Superior temporal gyrus (tissue), 1 donor: ENCODE measurements at regions not wholly inside any gene's neighbourhood (a gene's known extent, or its start where the extent isn't known, plus 50 kb on each side); places are given as distances from the start of the nearest gene placed in this dataset.

Experiments used
- DNase-seq: peaks from one replicate; pipeline ENCODE4 v3.0.0-alpha.2; 2016; ENCODE audit errors: extremely low spot score

- no peak for DNase-seq
Observed at GRCh38 chr16:65909310-65910050, 457.0 kb upstream of the CDH5 start.

DNA sequence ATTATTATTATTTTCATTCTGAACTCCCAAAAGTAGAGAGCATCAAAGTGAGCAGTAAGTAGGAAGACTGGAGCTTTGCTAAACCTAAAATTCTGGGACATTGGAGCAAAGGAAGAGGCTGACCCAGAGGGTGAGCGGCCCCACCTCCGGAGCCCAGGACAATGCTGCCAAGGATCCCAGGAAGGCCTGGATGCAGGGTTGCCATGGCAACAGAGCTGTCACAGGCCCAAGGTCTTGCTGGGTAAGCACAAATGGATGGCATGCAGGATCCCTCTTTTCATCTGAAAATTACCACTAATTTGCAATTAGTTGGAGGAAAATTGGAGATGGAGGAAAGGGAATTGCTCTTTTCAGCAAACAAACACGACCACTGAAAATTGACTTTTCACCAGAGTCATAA lies 457.9 kb upstream of the CDH5 start:
- no peak for DNase-seq

DNA sequence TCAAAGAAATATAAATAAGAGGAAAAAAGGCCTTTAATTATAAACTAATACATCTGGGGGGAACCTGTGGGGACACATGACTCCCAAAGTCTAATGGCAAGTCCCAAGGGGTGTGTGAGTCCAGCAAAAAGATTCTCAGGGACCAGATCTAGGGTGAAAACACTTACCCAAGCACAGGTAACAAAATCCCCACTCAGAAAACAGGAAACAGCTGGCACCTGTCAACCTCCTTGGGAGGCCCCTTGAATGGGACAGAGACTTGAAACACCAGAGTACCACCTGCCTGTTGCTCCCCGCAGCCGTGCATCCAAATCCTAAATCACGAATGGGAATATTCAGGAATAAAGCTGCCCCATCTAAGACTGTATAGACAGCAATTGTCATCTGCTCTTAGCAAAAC lies 461.2 kb upstream of the CDH5 start:
- DNase-seq: no peak

- DNase-seq: no peak
Observed at GRCh38 chr16:65896448-65897153, 469.9 kb upstream of the CDH5 start.

DNA sequence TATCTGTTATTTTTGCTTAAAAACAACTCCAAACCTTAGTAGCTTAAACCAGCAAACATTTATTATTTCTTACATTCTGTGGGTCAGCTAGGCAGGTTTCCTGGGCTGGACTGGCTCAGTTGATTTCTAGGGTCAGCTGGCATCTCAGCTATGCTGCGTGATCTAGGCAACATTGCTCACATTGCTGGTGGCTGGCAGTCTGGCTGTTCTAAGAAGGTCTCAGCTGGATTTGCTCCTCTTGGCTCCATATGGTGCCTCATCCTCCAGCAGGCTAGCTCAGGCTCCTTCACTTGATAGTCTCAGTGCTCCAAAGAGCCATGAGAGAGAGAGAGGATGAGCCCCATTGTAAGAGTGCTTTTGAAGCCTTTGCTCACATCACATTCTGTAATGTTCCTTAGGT lies 470.6 kb upstream of the CDH5 start:
- DNase-seq: no peak

DNA sequence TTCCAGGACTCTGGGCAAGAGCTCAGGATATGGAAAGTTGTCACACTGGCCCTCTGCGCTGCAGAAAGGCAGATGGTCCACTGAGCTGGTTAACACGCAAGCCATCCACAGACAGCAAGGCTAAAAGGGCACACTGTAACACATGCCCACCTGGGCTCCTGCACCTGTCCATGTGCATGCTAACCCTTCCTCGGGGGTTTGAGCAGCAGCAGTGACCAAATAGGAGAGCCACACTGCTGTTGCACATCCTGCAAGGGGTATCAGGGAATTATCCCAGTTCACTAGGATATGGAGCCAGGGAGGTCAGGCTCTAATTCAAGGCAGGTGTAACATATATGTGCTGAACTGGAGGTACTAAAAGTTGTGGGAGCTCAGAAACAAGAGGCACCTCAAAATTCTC lies 471.0 kb upstream of the CDH5 start:
- DNase-seq: no peak

DNA sequence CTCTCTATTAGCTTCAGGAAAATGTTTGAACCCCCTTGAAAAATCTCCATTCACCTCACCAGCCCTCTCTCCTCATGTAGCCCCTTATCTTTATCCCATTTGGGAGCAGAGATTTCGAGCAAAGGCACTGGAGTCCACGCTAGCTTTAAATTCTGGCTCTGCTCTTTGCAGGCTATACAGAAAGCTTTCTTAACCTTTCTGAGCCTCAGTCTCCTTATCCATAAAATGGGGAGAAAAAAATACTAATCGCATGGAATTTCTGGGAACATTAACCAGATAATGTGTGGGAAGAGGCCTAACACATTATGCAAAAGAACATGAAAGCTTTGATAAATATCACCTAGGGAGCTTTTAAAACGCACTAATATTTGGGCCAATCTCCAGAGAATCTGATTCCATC lies 476.3 kb upstream of the CDH5 start:
- no peak for DNase-seq

DNA sequence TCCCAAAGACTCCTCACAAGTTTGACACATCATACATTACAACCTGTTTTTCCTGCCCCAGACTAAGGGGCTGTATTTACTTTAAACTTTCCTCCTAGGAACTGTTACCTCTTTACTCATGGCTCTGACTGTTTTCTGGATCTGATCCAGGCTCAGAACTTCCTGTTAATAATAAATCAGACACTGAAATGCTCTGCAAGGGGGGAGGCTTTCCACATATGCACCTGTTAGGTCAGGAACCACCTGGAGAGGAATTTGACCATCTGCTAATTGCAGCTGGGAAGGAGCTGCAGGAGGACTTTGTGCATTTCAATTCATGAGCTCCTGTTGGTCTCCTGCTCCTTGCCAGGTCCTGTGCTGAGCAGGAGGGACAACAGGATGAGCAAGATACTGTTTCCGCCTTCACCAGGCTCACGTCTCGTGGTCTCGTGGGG lies 476.9 kb upstream of the CDH5 start:
- no peak for DNase-seq

DNA sequence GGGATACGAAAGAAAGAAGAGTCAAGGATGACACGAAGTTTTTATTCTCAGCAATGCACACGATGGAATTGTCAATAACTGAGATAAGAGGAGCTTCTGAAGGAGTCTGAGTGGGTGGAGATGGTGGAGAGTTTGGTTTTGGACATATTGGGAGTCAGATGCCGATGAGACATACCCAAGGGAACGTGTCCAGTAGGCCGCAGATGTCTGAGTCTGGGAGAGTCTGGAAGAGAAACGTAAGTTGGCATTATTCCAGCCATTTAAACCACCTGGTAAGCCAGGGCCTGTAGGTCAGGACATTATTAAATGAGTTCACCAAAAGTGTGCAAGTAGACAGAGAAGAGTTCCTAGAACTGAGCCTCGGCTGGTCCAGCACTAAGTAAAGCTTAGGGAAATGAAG lies 478.3 kb upstream of the CDH5 start:
- DNase-seq: no peak

DNA sequence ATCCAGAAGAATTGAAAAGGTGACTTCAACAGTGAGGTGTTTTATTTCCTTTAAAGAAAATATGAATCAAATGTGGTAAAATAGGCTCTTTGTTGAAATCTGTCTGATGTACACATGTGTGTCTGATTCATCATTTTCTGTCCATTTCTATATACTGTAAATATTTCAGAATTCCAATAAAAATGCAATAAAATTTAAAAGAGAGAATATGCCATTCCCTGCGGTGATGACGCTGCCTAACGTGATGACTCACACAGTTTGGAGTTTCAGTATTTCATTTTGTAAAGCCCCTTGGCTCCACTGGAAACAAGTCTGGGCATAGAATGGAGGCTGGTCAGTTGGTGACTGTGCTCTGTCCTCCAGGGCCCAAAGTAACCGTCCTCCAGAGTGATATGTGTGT lies 482.5 kb upstream of the CDH5 start:
- DNase-seq: no peak

GRCh38 chr16:65878347-65878746 lies 488.1 kb upstream of the CDH5 start:
- DNase-seq: no peak

DNA sequence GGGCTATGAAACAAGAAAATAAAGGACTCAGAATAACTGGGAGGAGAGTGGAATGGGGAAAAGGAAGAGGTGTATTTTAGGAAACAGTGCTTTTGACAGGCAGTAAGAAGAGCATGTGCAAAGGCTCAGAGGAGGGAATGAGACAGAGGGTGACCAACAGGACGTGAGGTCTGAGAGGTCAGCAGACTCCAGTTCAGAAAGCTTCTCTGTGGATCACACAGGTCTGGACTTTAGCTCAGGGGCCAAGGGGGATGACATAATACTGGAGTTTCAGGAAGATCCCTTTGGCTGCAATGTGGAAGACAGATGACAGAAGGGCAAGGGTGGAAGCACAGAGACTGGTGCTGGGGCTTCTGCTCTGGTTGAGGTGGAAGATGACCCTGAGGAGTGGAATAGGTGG lies 489.9 kb upstream of the CDH5 start:
- DNase-seq: no peak

- DNase-seq: no peak
Observed at GRCh38 chr16:65876056-65876408, 490.5 kb upstream of the CDH5 start.

- DNase-seq: no peak
Observed at GRCh38 chr16:65875381-65876055, 491.0 kb upstream of the CDH5 start.

GRCh38 chr16:65869261-65869660 lies 497.2 kb upstream of the CDH5 start:
- DNase-seq: no peak

DNA sequence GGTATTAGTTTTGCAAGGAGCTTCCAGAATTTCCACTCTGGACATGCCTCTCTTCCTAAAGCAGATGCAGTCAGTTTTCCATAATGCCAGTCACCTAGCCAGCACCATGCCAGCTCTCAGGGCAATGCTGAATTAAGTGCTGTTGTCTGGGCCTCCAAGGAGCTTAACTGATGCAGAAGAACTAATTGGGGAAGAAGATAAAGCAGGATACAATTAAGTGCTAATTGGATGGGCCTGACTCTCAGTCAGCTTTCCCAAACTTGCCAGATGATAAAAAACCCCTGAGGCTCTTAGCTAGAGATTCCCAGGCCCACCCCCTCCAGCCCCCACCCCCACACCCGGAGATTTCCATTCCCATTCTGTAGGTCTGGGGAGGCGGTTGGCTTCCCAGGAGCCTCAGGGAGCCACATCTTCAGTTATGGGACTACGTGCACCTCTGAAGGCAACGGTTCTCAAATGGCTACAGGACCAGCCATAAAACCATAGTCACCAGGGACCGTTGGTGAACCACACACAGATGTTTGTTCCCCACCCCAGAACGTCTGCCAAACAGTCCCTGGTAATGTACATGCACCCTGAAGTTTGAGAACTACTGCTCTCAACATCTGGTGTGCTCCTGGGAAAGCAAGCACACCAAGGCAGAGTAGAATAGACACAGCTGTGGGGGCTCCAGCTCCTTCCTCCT lies 499.1 kb upstream of the CDH5 start:
- DNase-seq: no peak

GRCh38 chr16:65863236-65863635 lies 503.3 kb upstream of the CDH5 start:
- no peak for DNase-seq

DNA sequence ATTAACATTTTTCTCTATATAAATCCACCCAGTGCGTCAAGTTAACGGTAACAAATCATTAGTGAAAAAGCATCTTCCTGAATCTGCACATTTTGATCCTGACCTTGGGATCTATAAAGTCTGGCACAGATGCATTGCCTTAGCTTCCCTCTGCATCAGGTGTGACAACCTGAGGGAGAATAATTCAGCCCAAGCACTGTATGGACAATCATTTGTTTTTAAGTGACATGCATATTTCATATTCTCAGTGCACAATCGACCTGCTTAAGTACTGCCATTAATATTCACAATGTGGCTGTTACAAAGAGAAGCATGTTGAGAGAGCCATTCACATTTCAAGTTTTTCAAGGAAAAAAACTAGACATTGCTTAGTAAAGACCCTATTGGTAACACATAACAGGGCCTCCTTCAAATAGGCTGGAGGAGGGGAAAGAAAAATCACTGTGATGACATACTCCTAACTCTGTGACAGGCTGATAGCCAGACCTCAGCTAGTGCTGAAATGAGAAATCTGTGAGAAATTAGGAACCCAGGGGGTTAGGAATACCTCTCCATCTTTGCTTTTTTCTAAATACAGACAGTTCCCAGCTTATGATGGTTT lies 505.3 kb upstream of the CDH5 start:
- DNase-seq: no peak

DNA sequence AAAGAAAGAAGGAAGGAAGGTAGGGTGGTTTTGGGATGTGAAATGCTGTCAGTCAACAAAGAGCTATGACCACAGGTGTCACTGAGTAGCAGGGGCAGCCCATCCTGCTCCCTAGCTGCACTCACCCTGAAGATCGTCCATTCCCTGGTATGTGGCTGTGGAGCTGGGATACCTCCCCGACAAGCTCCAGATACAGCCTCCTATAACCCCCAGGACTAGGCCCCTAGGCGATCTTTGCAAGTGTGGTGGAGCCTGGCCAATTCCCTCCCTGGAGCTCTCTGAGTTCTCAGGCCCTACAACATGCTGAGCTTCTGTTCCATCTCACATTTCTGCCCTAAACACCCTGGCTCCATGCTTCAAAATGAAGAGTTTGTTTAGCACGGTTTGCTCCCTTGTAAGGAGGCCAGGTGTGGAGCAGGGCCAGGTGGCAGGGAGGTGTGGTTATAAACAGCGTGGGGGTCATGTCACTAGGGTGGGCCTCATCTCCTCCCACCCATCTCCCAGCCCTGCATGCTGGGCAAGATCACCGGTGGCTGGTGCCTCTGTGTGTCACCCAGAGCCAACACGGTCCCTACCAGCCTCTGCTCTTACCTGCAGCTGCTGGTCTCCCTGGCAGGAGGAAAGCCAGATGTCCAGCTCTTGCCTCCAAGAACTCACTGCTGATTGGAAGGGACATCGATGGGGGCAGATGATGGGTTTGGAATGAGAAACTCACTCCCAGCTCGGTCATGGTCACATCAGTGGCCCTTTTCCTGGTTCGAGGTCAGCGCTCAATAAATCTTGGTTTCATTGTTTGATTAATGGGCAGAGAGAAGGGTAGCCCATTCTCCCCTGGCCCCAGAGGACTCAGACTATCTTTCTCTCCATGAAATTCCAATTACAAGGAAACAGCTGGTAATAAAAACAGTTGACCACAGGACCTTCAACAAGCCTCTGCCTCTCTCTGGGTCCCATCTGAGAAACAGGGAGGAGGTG lies 511.0 kb upstream of the CDH5 start:
- DNase-seq: no peak

GRCh38 chr16:65846210-65846602 lies 520.3 kb upstream of the CDH5 start:
- no peak for DNase-seq
